MCF 10A (cell line): ENCODE measurements at regions not wholly inside any gene's neighbourhood (a gene's known extent, or its start where the extent isn't known, plus 50 kb on each side); places are given as distances from the start of the nearest gene placed in this dataset.

ENCODE experiments used
- BruUV-seq: library from RNA; stranded (reverse); fragments of 400-500 nt; replicated peaks from 2 replicates; lab custom pipeline; 2021; lab: Mats Ljungman, UMichigan
- CTCF ChIA-PET: fragments of 300-600 bp; sonication (Branson Sonifier 250); formaldehyde crosslinking; extraction: SDS; loops from one replicate; lab custom pipeline; 2021; ENCODE audit warnings: antibody characterized with exemption, inconsistent platforms; lab: Yijun Ruan, JAX
- POLR2A ChIA-PET: fragments of 300-600, 350-650 bp; sonication (Branson Sonifier 250); formaldehyde crosslinking; extraction: SDS; loops from one replicate; lab custom pipeline; 2020; ENCODE audit warnings: antibody characterized with exemption, inconsistent platforms; lab: Yijun Ruan, JAX
- DNase-seq: peaks from one replicate; pipeline ENCODE4 v3.0.0-alpha.2; 2018; ENCODE audit not compliant: unreplicated experiment
- H3K27ac Mint-ChIP-seq: one replicate; pipeline ENCODE4 v1.8.0; 2022; ENCODE audit warnings: mild to moderate bottlenecking, low read depth, mixed read lengths; ENCODE audit not compliant: unreplicated experiment
- H3K27me3 Mint-ChIP-seq: one replicate; pipeline ENCODE4 v1.8.0; 2022; ENCODE audit warnings: mixed read lengths; ENCODE audit not compliant: insufficient read depth, unreplicated experiment
- H3K36me3 Mint-ChIP-seq: one replicate; pipeline ENCODE4 v1.8.0; 2022; ENCODE audit warnings: mild to moderate bottlenecking, moderate library complexity, mixed read lengths; ENCODE audit not compliant: insufficient read depth, unreplicated experiment
- H3K4me1 Mint-ChIP-seq: one replicate; pipeline ENCODE4 v1.8.0; 2022; ENCODE audit warnings: mixed read lengths; ENCODE audit not compliant: insufficient read depth, unreplicated experiment
- H3K4me3 Mint-ChIP-seq: one replicate; pipeline ENCODE4 v1.8.0; 2022; ENCODE audit warnings: mild to moderate bottlenecking, moderate library complexity, mixed read lengths; ENCODE audit not compliant: unreplicated experiment
- H3K9me3 Mint-ChIP-seq: one replicate; pipeline ENCODE4 v1.8.0; 2022; ENCODE audit warnings: mixed read lengths; ENCODE audit not compliant: unreplicated experiment
- CTCF ChIP-seq: fragments of 200-600 bp; IDR thresholded peaks from one replicate; pipeline ENCODE4 v1.8.0; 2022; ENCODE audit warnings: antibody characterized with exemption, mild to moderate bottlenecking; ENCODE audit not compliant: unreplicated experiment
- intact Hi-C: fragments of 100-400 bp; cut with micrococcal nuclease; formaldehyde crosslinking; loops from 2 replicates; pipeline ENCODE4 v1.14.1; 2022

- no peak for DNase-seq
- peaks cover 9% of the 10 kb centered on the region for H3K4me1 Mint-ChIP-seq
- intact Hi-C loops, result no loop called here
- no peak overlapping the region for H3K27ac Mint-ChIP-seq
- peaks cover 5% of the 10 kb centered on the region for H3K36me3 Mint-ChIP-seq
- ChIA-PET CTCF (interaction anchor here (0.6 kb wide), 1 partner anchor 731 kb away, joined by 3 read pairs; no protein-coding TSS in a partner anchor), POLR2A (no interaction called here)
- H3K27me3 Mint-ChIP-seq, result no peaks in the 10 kb centered on the region
- H3K9me3 Mint-ChIP-seq, result no peaks in the 10 kb centered on the region
- no peak for TF ChIP-seq CTCF
- no TSS peak for BruUV-seq
- no peak overlapping the region for H3K4me3 Mint-ChIP-seq
Observed at GRCh38 chr13:105365021-105365550, 1170.4 kb downstream of the EFNB2 start.

- POLR2A ChIA-PET, result no interaction called here
- no TSS peak for BruUV-seq
Observed at GRCh38 chr13:105364191-105364590, 1171.3 kb downstream of the EFNB2 start.

GRCh38 chr13:105363261-105364190 lies 1171.9 kb downstream of the EFNB2 start:
- TF ChIP-seq CTCF, result no peak
- Mint-ChIP-seq H3K36me3 (peaks cover 5% of the 10 kb centered on the region), H3K27me3 (no peaks in the 10 kb centered on the region), H3K4me1 (peaks cover 9% of the 10 kb centered on the region), H3K9me3 (no peaks in the 10 kb centered on the region), H3K4me3 (no peak overlapping the region), H3K27ac (no peak overlapping the region)
- ChIA-PET POLR2A (no interaction called here), CTCF (no interaction called here)
- no TSS peak for BruUV-seq
- intact Hi-C loops, result no loop called here
- no peak for DNase-seq

More at GRCh38 chr13:105364191-105364590, 1171.3 kb downstream of the EFNB2 start:
- intact Hi-C loops, result no loop called here
- Mint-ChIP-seq H3K4me3 (no peak overlapping the region), H3K9me3 (no peaks in the 10 kb centered on the region), H3K27ac (no peak overlapping the region), H3K4me1 (peaks cover 9% of the 10 kb centered on the region), H3K27me3 (no peaks in the 10 kb centered on the region), H3K36me3 (peaks cover 5% of the 10 kb centered on the region)
- CTCF ChIA-PET, result no interaction called here
- no peak for TF ChIP-seq CTCF
- DNase-seq, result no peak

- CTCF ChIA-PET, result interaction anchor here (1.0 kb wide), 1 partner anchor 9 kb away, joined by 5 read pairs; no protein-coding TSS in a partner anchor
- no peak for DNase-seq
- no peak for TF ChIP-seq CTCF
- Mint-ChIP-seq H3K9me3 (no peaks in the 10 kb centered on the region), H3K27ac (no peak overlapping the region), H3K27me3 (no peaks in the 10 kb centered on the region), H3K36me3 (no peaks in the 10 kb centered on the region), H3K4me3 (no peak overlapping the region), H3K4me1 (no peaks in the 10 kb centered on the region)
- no TSS peak for BruUV-seq
- POLR2A ChIA-PET, result no interaction called here
- intact Hi-C loops, result no loop called here
Observed at GRCh38 chr13:105353654-105354053, 1181.8 kb downstream of the EFNB2 start.
